Activated T-cell treated with anti-CD3 and anti-CD28 coated beads for 48 hours (primary cell): ENCODE measurements at regions not wholly inside any gene's neighbourhood (a gene's known extent, or its start where the extent isn't known, plus 50 kb on each side); places are given as distances from the start of the nearest gene placed in this dataset.
A peak's percentile ranks its signal among the peaks of the same experiment; 100 is the strongest.
"Not testable (repeated sequence)": the region's sequence is repeated elsewhere in the genome, so short reads cannot be mapped to it uniquely, and the experiment has no call there.

Source experiments
- DNase-seq: peaks from one replicate; pipeline ENCODE4 v3.0.0-alpha.2; 2020; ENCODE audit warnings: low read depth

- no peak for DNase-seq
Measured at GRCh38 chr21:35565204-35565611, 495.1 kb downstream of the SETD4 start.

DNA sequence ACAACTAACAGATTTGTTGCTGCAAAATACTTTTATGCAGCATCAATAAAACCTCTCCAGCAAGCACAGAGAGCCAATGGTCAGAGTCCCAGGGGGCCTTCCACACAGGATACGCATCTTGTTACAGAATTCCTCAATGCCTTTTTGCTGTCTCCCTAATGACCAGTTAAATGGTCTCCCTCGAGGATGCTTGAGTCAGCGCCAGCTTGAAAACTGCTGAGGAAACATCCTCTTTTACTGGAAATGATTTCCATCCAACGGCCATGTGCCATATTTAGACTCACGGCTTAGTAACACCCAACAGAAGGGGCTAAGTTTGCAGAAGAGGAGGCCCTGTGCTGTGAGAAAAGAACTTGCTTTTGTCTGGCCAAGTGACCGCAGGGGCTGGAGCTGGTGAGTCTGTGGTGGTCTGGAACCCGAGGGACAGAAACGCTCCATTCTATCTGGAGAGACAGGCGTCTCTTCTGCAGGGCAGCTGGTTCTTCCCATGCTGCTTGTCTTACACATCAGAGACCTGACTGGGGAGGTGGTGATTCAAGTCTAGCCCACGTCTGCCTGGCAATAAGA, 496.4 kb downstream of the SETD4 start:
- DNase-seq, result no peak

- no peak for DNase-seq
Measured at GRCh38 chr21:35562876-35563275, 497.4 kb downstream of the SETD4 start.

DNA sequence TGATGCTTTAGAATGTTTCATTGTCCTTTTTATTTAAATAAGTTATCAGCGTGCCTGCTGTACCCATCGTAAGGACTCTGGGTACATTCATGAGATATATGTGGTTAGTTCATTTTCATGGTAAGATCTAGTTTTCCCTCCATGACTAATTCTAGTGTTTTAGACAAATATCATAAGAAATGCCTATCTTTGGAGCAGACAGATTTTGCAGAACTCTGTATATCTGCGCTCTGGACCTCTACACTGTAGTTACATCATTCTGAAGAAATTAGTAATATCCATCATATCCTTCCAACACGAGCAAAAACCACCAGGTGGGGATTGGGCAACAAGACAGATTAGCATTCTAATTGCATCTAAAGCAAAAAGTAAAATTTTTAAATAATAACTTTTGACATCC, 499.2 kb downstream of the SETD4 start:
- no peak for DNase-seq

- DNase-seq, result no peak
Measured at GRCh38 chr21:35559829-35560225, 500.5 kb downstream of the SETD4 start.

GRCh38 chr21:35559128-35559828, 501.0 kb downstream of the SETD4 start:
- DNase-seq, result no peak

- DNase-seq, result no peak
Measured at GRCh38 chr21:35556536-35556935, 503.8 kb downstream of the SETD4 start.

GRCh38 chr21:35552483-35552882, 503.4 kb upstream of the RUNX1 start:
- DNase-seq, result not testable (repeated sequence)

DNA sequence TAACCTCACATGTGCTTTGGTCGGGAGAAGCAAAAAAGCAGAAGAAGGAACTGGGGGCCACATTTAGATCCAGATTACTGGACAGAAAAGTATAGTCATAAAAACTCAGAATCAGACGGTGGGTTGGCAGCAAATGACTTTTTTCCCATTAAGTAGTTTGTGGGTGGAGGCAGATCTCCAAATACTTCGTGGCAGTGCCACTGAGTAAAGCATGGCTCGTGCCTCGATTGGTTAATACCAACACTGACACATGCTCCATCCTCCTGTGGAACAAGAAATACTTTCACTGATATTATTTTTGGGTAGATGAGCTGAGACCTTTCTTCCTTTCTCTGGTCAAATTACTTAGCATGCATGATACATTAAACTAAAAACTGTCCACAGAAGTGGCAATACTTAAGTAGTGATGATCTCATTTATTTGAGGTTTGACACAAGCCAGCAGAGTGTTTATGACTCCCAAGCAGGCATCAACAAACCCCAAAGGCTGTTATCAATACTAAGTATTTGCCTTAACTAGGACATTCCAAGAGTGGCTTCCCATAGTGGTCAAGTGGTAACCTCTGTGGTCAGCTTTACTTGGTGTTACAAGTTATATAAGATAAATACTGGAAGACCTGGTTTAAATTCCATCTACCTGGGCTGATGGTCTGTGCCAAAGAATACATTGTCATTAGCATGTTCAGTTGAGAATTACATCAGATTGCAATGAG, 500.0 kb upstream of the RUNX1 start:
- DNase-seq, result no peak

- no peak for DNase-seq
Measured at GRCh38 chr21:35547946-35548774, 499.1 kb upstream of the RUNX1 start.

DNA sequence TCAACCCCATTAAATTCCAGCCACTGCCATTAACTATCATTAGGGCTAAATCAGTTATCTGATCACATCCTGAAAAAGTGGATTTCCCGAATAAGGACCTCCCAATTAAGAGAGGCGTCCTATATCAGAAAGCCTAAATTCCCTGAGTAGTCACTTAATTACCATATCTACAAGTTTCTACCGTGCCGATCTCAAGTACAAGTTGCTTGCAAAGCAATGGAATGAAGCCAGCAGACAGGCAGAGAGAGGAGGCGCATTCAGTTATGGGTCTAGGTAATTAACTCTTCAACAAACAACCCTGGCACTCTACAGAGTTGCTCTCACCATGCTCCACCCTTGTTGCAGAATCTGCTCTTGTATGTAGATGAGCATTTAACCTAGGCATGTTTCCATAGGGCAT, 494.6 kb upstream of the RUNX1 start:
- no peak for DNase-seq

DNA sequence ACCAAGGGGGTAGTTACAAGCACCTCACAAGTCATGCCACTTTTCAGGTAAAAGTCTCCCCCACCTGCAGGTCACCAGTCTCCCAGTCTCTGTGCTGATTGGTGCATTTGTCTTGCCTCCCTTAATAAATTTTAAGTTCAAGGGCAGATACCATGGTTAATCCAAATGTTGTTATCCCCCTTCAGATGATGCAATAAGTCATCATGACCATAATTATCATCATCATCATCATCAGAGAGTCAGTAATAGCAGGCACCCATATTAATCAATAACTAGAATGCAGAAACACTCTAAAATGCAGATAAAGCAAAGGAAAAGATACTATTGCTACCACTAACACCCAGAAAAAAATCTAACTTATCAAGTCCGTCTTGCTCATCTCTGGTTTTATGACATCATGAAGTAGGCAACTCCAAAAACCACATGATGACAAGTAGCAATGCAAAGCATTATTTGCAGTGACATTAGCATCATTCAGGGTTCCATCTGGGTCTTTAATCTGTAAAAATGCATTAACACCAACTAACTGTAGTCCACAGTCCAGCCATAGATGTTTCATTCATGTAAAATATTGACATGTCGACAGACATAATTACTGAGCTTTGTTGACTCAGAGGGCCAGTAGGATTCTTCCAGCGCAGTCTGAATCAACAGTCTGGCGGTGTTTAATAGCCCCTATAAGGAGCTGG, 492.0 kb upstream of the RUNX1 start:
- DNase-seq, result no peak

GRCh38 chr21:35538386-35538785, 489.3 kb upstream of the RUNX1 start:
- DNase-seq, result no peak

GRCh38 chr21:35537604-35538003, 488.5 kb upstream of the RUNX1 start:
- no peak for DNase-seq

DNA sequence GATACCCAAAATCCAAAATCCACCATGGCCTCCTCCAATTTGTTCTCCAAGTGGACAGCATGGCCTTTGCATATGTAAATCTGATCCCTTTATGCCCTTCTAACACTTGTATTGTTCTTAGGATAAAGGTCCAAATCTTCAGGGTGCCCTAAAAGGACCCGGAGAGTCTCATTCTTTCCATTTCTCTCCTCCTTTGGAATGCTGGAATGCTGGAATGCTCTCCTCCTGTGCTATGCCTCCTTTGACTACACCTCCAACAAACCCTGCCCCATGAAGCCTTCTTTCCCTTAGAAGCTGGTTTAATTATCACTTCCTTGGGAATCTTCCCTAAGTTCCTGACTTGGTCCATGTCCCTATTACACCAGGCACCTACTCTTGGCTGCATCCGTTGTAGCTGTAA, 484.8 kb upstream of the RUNX1 start:
- DNase-seq, result no peak

GRCh38 chr21:35530766-35531165, 481.7 kb upstream of the RUNX1 start:
- no peak for DNase-seq

- DNase-seq, result no peak
Measured at GRCh38 chr21:35529171-35529863, 480.2 kb upstream of the RUNX1 start.

- DNase-seq, result peak; percentile 47
Measured at GRCh38 chr21:35528116-35529042, 479.3 kb upstream of the RUNX1 start.

DNA sequence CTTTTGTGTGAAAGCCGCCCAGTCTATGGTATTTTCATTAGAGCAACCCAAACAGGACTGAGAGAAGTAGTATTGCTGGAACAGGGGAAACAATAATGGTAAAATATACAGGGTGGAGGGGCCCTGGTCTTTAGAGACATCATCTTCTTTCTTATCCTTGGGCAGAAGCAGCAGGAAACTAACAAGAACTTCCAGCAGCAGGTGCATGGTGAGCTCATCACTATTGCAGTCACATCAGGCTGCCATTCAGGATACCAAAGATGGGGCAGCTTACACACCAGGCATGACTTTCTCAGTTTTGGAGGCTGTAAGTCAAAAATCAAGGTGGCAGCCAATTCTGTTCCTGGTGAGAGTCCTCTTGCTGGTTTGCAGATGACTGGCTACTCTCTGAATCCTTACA, 478.3 kb upstream of the RUNX1 start:
- no peak for DNase-seq

DNA sequence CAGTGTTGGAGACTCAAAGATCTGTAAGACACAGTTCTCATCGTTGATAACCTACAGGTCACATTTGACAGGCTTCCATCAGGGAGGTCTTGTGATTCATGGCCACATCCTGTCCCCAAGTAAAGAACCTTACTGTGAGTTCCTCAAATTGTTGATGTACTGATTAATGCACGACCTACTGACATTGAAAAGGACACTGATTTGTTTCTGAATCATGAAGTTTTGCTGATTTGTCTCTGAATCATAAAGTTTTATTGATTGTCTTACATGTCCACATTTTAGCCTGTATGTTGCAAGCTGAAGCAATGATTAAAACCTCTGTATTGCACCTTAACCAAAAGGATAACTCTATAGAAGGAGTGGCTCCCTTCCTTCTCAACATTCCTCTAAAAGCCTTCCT, 476.3 kb upstream of the RUNX1 start:
- DNase-seq, result no peak
